ENCODE measurements at regions not wholly inside any gene's neighbourhood (a gene's known extent, or its start where the extent isn't known, plus 50 kb on each side); places are given as distances from the start of the nearest gene placed in this dataset.

DNA sequence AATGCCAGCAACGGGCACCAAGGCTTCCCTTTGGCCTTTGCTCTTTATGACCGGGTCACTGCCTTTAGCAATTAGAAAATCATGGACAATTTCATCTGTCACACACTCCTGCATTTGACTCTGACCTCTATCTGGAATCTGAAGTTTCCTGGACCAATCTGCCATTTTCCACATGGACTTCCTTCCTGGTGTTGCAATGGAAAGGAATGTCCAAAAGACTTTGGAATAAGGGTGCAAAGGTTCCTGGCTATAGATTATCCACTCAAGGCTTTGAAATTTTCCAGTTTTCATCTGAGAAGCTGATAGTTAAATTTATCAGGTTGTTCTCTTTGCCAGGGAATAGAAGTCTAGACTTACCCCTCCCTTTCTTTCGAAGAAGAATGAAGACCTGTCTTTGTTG lies 523.1 kb upstream of the ZNF462 start:
- no peak for DNase-seq

DNA sequence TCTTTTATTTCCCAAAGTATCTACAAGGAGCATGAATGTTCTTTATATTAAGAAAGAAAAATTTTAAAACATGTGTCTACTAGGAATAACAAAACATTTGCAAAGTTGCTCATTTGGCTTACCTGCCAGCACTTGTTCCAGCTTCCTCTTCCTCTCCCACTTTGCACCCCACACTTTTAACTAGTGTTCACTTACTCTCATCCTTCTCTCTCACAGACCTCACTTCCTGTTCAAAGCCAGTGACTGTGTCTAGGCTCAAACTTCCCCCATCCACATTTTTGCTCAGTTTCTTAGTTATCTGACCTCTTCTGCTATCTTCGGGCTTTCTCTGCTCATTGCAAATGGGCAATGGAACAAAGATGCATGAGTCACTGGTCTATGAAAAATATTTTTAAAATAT lies 512.2 kb upstream of the ZNF462 start:
- no peak for DNase-seq

DNA sequence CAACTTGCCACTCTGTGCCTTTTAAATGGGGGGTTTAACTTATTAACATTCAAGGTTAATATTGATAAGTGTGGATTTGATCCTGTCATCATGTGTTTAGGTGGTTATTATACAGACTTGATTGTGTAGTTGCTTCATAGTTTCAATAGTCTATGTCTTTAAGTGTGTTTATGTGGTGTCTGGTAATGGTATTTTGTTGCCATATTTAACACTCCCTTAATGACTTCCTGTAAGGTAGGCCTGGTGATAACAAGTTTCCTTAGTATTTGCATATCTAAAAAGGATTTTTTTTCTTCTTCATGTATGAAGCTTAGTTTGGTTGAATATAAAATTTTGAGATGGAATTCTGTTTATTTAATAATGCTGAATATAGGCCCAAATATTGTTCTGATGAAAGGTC lies 506.0 kb upstream of the ZNF462 start:
- no peak for DNase-seq

DNA sequence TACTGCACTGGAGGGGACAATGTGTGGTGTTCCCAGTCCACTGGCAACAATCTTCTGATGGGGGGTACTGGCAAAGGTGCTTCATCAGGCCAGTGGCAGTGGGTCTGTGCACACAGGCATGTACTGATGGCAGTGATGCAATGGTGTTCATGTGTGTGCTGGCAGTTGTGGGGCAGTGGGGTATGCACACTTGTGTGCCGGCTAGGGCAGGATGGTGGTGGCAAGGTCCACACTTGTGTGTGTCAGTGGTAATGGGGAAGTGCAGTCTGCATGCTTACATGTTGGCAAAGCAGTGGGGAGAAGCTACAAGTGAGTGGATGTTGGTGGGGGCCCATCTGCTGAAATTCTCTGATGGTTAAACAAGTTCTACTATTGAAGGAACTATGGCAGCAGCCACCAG lies 504.6 kb upstream of the ZNF462 start:
- no peak for DNase-seq

DNA sequence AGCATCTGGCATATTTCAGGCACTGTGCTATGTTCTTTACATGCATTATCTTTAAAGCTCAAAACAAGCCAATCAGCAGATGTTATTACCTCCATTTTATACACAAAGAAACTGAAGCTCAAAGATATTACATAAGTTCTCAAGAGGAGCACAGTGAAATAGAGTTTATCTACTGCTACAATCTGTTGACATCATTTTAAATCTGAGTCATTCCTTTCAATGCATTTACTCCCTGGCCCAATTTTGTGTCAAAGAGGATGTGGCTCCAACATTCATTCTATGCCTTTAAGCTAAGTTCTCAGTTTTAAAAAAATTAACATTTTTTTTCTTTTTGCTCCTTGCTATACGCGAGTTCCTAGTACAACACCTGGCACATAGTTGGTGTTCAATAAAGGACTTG lies 486.3 kb upstream of the ZNF462 start:
- DNase-seq = no peak

DNA sequence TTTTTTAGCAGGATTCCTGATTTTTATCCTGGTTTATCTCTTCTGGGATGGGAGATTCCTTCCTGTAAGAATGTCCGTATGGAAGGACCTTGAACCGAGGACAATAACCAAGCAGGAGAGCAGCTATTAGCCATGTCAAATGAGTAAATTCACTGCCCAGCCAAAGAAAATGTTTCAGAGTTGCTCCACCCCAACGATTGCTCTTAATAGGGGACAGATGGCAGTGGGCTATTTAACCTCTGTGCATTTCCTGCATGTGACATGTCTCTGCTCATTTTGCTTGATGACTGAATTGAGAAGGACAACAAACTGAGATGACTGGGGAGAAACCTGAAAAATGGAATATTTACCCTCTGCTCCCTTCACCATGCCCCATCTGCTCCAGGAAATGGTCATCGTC lies 479.9 kb upstream of the ZNF462 start:
- DNase-seq = no peak

DNA sequence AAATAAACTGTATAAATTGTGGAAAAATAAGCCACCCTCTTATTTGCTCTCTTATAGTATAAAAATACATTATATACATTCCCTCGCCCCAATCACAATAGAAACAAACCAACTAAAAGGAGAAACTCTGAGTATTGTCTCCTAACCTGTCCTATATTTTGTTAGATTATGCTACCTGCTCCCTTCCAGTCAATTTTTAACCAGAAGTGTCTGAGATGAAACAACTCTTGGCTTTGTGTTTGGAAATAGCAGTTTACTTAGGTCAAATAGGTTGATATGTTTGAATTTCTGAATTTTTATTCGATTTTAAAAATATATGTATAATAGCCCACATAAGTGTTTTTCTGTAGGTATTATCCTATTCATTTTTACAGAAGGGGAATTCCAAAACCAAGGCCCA lies 475.0 kb upstream of the ZNF462 start:
- DNase-seq = no peak

DNA sequence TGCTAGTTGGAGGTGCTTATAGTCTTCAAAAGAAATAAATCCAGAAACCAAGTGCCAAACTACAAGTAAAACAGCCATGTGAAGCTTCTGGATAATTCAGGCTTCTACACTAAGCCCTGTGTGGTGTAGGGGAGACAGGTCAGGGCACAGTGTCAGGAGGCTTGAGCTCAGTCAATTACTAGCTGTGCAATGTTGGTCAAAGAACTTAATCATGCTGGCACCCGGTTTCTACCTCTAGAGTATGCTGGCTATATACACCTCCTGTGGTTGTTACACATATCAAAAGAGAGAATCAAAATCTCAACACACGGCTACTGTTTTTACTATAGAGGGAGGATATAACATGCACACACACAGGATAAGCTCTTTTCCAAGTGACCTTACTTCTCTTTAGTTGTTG lies 469.7 kb upstream of the ZNF462 start:
- DNase-seq = no peak

DNA sequence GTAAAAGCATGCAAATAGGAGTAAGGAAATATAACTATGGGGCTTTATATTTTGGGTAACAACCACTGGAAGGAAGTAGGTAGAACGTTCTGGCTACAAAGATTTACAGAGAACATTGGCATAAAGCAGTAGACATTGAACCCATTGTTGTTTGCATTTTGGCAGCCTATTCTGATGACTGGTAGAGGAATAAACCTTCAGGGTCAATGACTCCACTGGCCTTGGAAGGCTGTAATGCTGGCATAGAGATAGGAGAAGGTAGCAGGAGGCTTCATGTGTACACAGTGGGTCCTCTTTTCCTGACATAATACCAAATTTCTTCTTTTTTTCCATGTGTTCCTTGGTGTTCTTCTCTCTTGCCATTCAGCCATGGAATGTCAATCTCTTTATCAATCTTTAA lies 462.8 kb upstream of the ZNF462 start:
- DNase-seq = no peak

DNA sequence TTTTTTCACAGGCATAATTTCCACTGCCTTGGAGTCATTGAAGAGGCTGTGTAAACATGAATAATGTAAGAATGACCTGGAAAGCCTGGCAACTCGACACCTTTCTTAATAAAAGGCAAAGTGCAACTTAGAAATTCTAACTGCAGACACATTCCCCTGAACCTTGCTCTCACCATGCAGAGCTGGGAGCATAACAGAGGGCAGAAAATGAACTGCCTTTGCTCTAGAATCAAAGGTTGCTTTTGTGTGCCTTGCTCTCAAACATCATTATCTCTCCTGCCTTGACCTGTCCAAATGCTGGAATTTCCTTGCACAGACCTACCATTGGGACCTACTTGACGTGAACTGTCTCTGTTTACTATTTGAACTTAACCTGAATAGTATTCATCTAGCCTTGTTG lies 462.0 kb upstream of the ZNF462 start:
- no peak for DNase-seq

DNA sequence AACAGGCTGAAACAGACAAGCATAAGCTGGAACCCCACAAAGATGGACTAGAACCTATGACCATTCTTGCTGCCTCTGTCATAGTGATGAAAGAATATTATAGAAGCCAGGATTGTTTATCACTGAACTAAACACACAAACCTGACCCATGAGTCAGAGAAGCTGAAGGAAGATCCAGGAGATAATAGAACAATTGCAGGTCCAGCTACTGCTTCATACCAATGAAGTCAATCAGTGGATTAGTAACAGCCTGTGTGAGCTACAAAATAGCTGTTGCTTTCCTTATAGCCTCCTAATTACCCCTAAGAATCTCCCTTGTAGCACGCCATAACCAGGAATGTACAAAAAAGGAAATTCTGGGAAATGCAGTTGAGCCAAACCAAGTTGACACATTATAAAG lies 459.9 kb upstream of the ZNF462 start:
- DNase-seq = no peak

DNA sequence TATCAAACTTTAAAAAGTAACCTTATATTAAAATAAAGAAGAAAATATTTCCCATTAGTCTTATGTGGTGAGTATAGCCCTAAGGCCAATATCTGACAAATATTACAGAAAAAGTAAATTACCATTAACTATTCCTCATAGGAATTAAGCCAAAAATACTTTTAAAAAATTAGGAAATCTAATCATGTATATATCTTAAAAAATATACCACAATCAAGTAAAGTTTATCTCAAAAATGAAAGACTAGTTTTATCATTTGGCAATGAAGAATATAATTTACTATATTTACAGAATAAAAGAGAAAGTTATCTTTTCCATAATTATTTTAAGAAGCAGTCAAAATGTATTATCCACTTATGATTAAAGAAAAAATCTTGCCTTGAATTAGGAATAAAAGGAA lies 458.8 kb upstream of the ZNF462 start:
- no peak for DNase-seq

DNA sequence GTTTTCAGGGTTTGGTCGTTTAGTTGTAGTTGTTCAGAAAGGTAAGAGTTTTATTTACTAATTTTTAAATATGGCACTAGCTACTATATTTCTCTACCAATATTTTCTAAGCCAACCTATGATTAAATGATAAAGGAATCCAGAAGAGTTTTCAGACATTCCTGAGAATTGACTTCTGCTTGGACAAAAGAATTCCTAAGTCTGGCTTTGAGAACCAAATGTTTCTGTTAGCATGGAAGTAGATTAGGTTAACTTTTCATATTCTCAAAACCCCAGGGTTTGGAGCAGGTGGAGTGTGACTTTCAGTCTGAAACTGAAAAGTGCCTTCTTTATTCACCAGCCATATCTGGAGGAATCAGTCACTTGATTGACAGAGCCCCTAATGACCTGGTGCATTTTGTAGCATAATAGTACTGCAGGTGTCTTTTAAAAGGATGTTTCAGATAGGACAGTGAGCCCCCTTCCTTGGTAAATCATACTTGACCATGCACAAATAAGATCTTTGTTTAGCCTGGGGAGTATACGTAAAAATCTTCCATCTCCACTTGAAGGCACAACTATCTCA lies 457.0 kb upstream of the ZNF462 start:
- DNase-seq = no peak

DNA sequence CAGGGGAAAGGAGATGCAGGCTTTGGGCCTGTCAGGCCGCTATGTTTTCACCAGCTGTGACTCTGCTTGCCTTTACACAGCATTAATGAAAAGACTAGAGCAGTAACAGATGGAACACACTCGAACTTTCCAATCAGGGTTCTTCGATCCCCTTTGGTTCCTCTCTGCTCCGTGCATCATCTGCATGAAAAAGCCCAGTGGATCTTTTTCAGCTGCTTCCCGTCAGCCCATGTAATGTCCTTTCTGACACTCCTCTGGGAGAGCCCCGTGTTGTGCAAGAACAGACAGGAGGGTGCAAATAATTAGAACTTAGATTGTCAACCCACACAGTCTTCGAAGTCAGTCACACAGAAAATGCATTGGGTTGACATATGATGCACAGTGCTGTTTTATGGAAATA lies 448.9 kb upstream of the ZNF462 start:
- no peak for DNase-seq

DNA sequence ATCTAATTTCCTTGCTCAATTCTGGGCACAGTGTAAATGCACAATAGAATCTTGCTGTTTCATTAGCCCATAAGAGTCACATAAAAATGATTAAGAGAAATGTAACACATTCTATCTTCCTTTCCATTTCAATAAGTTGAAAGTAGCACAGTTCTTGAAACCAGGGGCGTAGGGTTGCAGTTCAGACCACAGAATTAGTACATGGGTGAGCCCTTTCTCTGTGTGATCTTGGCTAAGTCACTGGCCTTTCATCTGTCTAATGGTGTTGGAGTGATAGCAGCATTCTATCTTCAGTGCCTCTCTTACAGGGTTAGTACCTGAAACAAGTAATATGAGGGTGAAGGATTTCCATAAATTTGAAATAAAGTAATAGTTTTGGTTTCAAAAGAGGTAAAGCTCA lies 445.3 kb upstream of the ZNF462 start:
- DNase-seq = no peak

DNA sequence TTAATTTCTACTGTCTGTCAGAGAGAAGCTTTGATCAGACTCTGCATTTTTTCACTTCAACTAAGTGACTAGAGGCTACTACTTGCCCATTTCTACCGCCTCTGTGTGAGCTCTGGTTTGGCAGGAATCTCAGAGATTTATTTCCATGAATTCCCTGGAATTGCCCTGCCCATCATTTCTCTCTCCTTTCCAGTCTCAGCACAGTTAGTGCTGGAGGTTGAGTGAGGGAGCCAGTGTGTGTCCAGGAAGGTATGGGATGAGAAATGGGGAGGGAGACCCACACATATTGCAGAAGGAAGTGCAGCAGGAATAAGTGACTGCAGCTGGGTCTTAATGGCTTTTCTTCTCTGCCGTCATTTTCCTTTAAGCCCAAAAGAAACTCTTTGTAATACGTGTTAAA lies 443.1 kb upstream of the ZNF462 start:
- no peak for DNase-seq

DNA sequence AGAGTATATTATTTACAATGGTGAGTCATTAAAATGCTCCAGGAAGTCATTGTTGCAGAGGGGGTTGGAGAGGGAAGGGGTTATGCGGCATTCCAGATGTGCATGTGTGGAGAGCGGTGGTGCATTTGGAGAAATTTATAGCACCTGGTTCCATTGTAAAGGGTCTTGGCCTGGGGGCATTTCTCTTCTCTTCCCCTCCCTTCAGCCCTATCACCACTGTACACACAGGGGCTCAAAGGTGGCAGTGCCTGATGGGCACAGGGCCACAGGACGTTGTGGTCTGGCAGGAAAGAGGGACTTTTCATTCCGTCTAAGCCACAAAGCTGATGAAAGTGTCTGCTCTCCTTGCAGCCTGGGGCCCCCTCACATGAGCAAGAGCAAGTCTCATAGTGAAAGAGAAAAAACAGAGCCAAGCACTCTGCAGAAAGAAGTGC lies 442.4 kb upstream of the ZNF462 start:
- no peak for DNase-seq

DNA sequence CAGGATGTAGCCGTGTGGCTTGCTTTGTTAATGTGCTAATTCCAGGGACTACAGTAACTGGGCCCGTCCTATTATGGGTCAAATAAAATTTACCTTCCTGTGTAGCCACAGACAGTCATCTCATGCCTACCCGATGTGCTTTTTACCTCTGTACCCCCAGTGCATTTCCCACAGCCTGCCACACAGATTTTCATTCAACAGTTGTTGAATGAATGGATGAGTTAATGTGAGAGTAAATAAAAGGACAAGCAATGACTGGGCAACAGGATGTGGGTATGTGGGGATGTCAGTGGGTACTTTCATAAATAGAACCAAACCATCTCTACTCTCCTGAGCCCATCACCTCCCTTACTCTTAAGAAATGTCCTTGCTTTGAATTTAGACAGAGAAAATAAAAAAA lies 441.2 kb upstream of the ZNF462 start:
- DNase-seq = no peak

DNA sequence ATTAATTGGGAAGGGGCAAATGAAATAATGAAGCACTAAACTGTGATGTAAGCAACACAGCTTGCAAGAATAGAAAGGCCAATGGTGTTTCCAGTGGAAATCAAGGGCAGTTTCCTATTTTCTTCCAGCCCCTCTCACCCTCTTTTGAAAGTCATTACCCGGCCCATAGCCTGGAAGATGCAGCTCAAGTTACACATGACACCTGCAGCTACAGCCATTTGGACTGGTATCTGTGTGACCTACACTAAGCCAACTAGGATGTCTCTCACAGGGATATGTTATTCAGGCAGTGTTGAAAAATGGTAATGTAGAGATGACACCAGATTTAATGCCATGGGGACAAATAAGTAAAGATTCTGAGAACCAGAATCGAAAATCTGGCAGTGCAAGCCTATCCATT lies 439.4 kb upstream of the ZNF462 start:
- DNase-seq = no peak

DNA sequence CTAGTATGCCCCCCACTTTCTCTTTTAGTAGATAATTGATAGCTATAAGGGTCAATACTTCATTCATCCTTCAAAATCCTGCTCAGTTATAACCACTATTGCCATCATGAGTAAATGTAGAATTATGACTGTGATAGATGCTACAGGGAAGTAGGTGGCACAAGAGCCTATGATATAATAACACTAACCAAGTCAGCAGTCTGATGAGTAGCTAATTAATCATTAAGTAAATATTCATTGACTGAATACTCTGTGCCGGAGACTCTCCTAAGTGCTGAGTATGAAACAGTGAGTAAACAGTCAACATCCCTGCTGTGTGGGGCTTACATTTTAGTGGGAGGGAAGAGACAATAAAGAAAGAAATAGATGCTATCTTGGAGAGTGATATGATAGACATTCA lies 430.3 kb upstream of the ZNF462 start:
- no peak for DNase-seq

DNA sequence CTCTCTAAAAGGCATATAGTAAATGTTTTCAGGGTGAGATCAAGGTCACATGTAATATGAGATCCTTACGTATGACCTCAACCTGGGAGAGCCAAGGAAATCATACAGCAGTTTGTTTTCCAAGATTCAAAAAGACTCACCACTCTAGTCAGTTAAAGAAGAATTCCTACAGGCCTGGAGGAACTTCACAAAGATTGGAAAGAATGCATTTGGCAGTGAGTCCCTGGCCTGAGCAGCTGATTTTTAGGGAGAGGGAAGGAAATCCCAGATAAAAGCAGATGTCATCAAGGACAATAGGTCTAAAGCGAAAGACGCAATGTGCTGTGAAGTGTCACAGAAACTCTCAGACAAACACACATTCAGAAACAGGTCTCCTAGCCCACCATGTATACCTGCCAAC lies 424.0 kb upstream of the ZNF462 start:
- DNase-seq = no peak

DNA sequence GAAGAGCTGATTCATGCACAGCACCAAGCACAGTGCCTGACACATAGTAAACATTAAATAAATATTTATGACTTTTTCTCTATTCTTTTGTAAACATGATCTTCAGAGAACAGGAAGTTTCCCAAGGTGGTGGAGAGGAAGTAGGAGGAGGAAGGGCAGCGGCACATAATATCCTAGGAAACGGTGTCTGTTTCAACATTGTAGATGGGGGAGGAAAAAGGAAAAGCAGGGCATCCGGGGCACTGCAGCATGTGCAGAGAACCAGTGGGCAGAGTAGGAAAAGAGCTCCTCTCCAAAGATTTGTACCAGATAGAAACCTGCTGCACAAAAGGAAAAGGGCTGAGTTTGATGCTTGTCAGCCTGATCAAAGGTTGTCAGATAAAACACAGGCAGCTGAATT lies 421.7 kb upstream of the ZNF462 start:
- no peak for DNase-seq

DNA sequence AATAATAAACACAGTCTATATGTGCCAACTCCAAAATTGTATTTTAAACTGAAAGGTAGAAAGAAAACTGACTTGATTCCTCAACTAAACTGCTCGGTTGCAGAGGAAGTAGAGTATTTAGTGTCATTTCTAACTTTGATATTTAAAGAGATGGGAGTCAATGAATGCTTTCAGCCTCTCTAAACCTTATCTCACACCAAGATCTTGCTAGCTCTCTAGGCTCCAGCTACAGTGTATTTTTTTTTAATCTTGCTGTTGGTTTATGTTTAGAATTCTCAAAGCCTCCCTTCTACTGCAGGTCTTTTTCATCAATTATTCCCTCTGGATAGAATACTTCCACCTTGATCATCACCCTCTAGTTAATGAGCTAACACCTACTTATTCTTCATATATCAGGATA lies 419.4 kb upstream of the ZNF462 start:
- no peak for DNase-seq

DNA sequence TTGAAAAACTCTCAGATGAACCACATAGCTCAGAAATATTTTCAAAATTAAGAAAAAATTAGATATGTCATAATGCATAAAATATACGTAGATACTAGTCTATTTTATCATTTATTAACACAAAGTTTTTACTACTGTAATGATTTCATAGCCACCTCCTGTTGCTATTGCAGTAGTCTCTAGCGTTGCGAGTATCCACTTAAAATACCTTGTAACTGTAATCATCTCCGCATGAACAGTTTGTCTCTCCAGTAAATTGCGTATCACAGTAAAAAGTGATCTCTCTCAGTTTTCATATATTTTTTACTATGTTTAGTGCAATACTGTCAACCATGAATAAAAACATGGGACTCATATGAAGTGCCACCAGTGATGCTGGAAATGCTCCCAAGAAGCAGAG lies 417.9 kb upstream of the ZNF462 start:
- DNase-seq = no peak

DNA sequence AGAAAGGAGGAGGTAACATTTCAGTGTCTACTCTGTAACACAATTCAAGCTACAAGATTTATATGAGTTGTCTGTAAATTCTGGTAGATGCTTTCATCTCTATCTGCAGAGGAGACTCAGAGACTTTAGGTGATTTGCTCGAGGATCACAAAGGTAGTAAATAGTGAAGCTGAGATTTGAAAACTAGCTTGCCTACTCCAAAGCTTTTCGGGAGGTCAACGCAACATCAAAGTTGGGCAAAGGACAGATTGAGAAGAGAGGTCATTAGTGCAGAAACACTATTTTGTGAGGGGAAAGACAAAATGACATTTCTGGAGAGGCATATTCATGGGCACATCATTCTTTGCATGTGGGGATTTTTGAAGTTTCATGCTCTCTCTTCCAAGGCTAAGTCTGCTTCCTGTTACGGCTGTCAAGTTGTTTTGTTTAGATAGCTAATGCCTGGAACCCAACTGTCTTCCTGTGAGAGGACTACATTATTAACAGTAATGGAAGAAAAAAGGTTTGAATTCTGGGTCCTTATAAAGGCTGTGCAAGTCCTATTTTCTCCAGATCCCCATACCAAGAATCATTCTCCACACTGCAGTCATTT lies 413.5 kb upstream of the ZNF462 start:
- no peak for DNase-seq

DNA sequence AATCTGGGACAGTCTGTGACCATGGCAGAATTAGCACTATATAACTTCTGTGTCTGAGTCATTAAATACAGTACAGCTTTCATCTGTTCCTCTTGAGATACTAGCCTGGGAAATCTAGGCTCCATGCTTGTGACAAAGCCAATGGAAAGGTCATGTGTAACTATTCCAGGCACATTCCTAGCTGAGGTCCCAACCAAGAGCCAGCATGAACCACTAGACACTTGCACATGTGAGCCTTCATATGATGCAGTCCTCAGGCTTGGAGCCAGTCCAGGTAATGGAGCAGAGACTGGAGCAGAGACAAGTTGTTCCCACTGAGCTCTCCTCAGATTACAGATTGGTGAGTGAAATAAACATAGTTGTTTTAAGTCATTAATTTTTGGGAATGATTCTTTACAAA lies 412.4 kb upstream of the ZNF462 start:
- no peak for DNase-seq
